ENCODE measurements at regions not wholly inside any gene's neighbourhood (a gene's known extent, or its start where the extent isn't known, plus 50 kb on each side); places are given as distances from the start of the nearest gene placed in this dataset.

GRCh38 chr4:53686521-53686920 is 95.2 kb upstream of the LNX1 start:
- H3K36me3 ChIP-seq (ENCODE audit: insufficient read depth, low read length) = no peaks in the 10 kb centered on the region
- no peak overlapping the region for H2AFZ ChIP-seq (ENCODE audit: low read depth, low read length)
- H3K4me3 ChIP-seq (ENCODE audit: low read depth in 1 of 2, low read length in 2 of 2) = no peak overlapping the region
- H3K27ac ChIP-seq (ENCODE audit: low read length) = no peak overlapping the region
- H3K79me2 ChIP-seq (ENCODE audit: insufficient read depth, low read length) = no peaks in the 10 kb centered on the region
- H3K27me3 ChIP-seq (ENCODE audit: insufficient read depth, low read length, poor library complexity) = peaks cover 3% of the 10 kb centered on the region
- no peaks in the 10 kb centered on the region for H3K9me3 ChIP-seq (ENCODE audit: insufficient read depth, low read length, severe bottlenecking)
- no peak overlapping the region for H3K9ac ChIP-seq (ENCODE audit: low read depth, low read length)
- no peak for DNase-seq
- ATAC-seq (ENCODE audit: insufficient read depth, low read depth) = no peak
- H3K4me1 ChIP-seq (ENCODE audit: insufficient read depth, low read length) = no peaks in the 10 kb centered on the region
- no peaks in the 10 kb centered on the region for H4K20me1 ChIP-seq (ENCODE audit: insufficient read depth, low read length)
- no peak overlapping the region for H3K4me2 ChIP-seq (ENCODE audit: insufficient read depth, low read length)
- no peak for TF ChIP-seq CTCF (IDR thresholded peaks at IDR 0.05; ENCODE audit: borderline replicate concordance, extremely low read depth, low read length, poor library complexity, severe bottlenecking)
- no peak for TF ChIP-seq EZH2 (IDR thresholded peaks at IDR 0.05; ENCODE audit: borderline replicate concordance, low read depth, low read length, severe bottlenecking)

GRCh38 chr4:53684136-53685130 is 93.1 kb upstream of the LNX1 start:
- no peak overlapping the region for H3K9ac ChIP-seq (ENCODE audit: low read depth, low read length)
- H3K4me2 ChIP-seq (ENCODE audit: insufficient read depth, low read length) = no peak overlapping the region
- DNase-seq (no peak), ATAC-seq (ENCODE audit: insufficient read depth, low read depth) (no peak)
- no peaks in the 10 kb centered on the region for H3K36me3 ChIP-seq (ENCODE audit: insufficient read depth, low read length)
- no peaks in the 10 kb centered on the region for H4K20me1 ChIP-seq (ENCODE audit: insufficient read depth, low read length)
- no peaks in the 10 kb centered on the region for H3K4me1 ChIP-seq (ENCODE audit: insufficient read depth, low read length)
- peaks cover 3% of the 10 kb centered on the region for H3K27me3 ChIP-seq (ENCODE audit: insufficient read depth, low read length, poor library complexity)
- H3K9me3 ChIP-seq (ENCODE audit: insufficient read depth, low read length, severe bottlenecking) = no peaks in the 10 kb centered on the region
- H2AFZ ChIP-seq (ENCODE audit: low read depth, low read length) = no peak overlapping the region
- no peaks in the 10 kb centered on the region for H3K79me2 ChIP-seq (ENCODE audit: insufficient read depth, low read length)
- H3K27ac ChIP-seq (ENCODE audit: low read length) = no peak overlapping the region
- no peak overlapping the region for H3K4me3 ChIP-seq (ENCODE audit: low read depth in 1 of 2, low read length in 2 of 2)
- no peak for TF ChIP-seq CTCF (IDR thresholded peaks at IDR 0.05; ENCODE audit: borderline replicate concordance, extremely low read depth, low read length, poor library complexity, severe bottlenecking)
- no peak for TF ChIP-seq EZH2 (IDR thresholded peaks at IDR 0.05; ENCODE audit: borderline replicate concordance, low read depth, low read length, severe bottlenecking)

GRCh38 chr4:53682908-53683307 is 91.6 kb upstream of the LNX1 start:
- DNase-seq (no peak), ATAC-seq (ENCODE audit: insufficient read depth, low read depth) (no peak)
- no peaks in the 10 kb centered on the region for H3K79me2 ChIP-seq (ENCODE audit: insufficient read depth, low read length)
- H3K36me3 ChIP-seq (ENCODE audit: insufficient read depth, low read length) = no peaks in the 10 kb centered on the region
- no peak overlapping the region for H3K4me2 ChIP-seq (ENCODE audit: insufficient read depth, low read length)
- TF ChIP-seq EZH2 (IDR thresholded peaks at IDR 0.05; ENCODE audit: borderline replicate concordance, low read depth, low read length, severe bottlenecking) (no peak), CTCF (IDR thresholded peaks at IDR 0.05; ENCODE audit: borderline replicate concordance, extremely low read depth, low read length, poor library complexity, severe bottlenecking) (no peak)
- no peak overlapping the region for H2AFZ ChIP-seq (ENCODE audit: low read depth, low read length)
- no peak overlapping the region for H3K27ac ChIP-seq (ENCODE audit: low read length)
- no peak overlapping the region for H3K9ac ChIP-seq (ENCODE audit: low read depth, low read length)
- H3K27me3 ChIP-seq (ENCODE audit: insufficient read depth, low read length, poor library complexity) = peaks cover 3% of the 10 kb centered on the region
- no peaks in the 10 kb centered on the region for H4K20me1 ChIP-seq (ENCODE audit: insufficient read depth, low read length)
- H3K4me1 ChIP-seq (ENCODE audit: insufficient read depth, low read length) = no peaks in the 10 kb centered on the region
- no peak overlapping the region for H3K4me3 ChIP-seq (ENCODE audit: low read depth in 1 of 2, low read length in 2 of 2)
- no peaks in the 10 kb centered on the region for H3K9me3 ChIP-seq (ENCODE audit: insufficient read depth, low read length, severe bottlenecking)
